SK-N-SH treated with all-trans-retinoic acid at 6 μM for 48 hours (cell line): ENCODE measurements at regions not wholly inside any gene's neighbourhood (a gene's known extent, or its start where the extent isn't known, plus 50 kb on each side); places are given as distances from the start of the nearest gene placed in this dataset.

Source experiments
- ARNTL ChIP-seq: fragments of 450-650 bp; formaldehyde crosslinking; IDR thresholded peaks from 2 replicates; pipeline ENCODE4 v1.5.0; 2020; ENCODE audit warnings: low read depth, mild to moderate bottlenecking, moderate library complexity, borderline replicate concordance
- GLIS3 ChIP-seq: fragments of 250-450 bp; sonication (Bioruptor Pico); IDR thresholded peaks from 2 replicates; pipeline ENCODE4 v1.5.0; 2020; ENCODE audit warnings: mild to moderate bottlenecking, moderate library complexity
- ISL1 ChIP-seq: fragments of 250-450 bp; sonication (Bioruptor Pico); IDR thresholded peaks from 2 replicates; pipeline ENCODE4 v2.1.2; 2022; ENCODE audit warnings: mild to moderate bottlenecking, moderate library complexity
- RARB ChIP-seq: fragments of 250-450 bp; sonication (Bioruptor Pico); IDR thresholded peaks from 2 replicates; pipeline ENCODE4 v1.8.0; 2021; ENCODE audit warnings: mild to moderate bottlenecking, moderate library complexity
- ZC3H10 ChIP-seq: fragments of 250-450 bp; sonication (Bioruptor Pico); IDR thresholded peaks from 2 replicates; pipeline ENCODE4 v1.5.1; 2021; ENCODE audit warnings: mild to moderate bottlenecking, moderate library complexity
- ZFP3 ChIP-seq: fragments of 250-450 bp; sonication (Bioruptor Pico); IDR thresholded peaks from 2 replicates; pipeline ENCODE4 v1.5.0; 2020; ENCODE audit warnings: mild to moderate bottlenecking, moderate library complexity
- ZFP30 ChIP-seq: fragments of 450-650 bp; formaldehyde crosslinking; IDR thresholded peaks from 2 replicates; pipeline ENCODE4 v1.5.0; 2022; ENCODE audit warnings: mild to moderate bottlenecking, moderate library complexity

- TF ChIP-seq ZC3H10 (CRISPR knock-in tag) (no peak), ISL1 (CRISPR knock-in tag) (no peak), ARNTL (CRISPR knock-in tag) (no peak), ZFP30 (CRISPR knock-in tag) (no peak), RARB (CRISPR knock-in tag) (no peak), ZFP3 (CRISPR knock-in tag) (no peak), GLIS3 (CRISPR knock-in tag) (no peak)
Measured at GRCh38 chr2:163909411-163910080, 173.7 kb upstream of the FIGN start.
